HEK293T (cell line): ENCODE measurements at regions not wholly inside any gene's neighbourhood (a gene's known extent, or its start where the extent isn't known, plus 50 kb on each side); places are given as distances from the start of the nearest gene placed in this dataset.

Source experiments
- ARNT ChIP-seq: fragments of 450-650 bp; IDR thresholded peaks from 2 replicates; pipeline ENCODE4 v1.6.1; 2017; ENCODE audit warnings: mild to moderate bottlenecking
- BHLHE40 ChIP-seq: fragments of 450-650 bp; IDR thresholded peaks from 2 replicates; pipeline ENCODE4 v1.6.1; 2016; ENCODE audit warnings: mild to moderate bottlenecking, moderate library complexity, borderline replicate concordance
- CTBP1 ChIP-seq: fragments of 450-650 bp; IDR thresholded peaks from 2 replicates; pipeline ENCODE4 v1.6.1; 2016; ENCODE audit warnings: borderline replicate concordance
- ELF4 ChIP-seq: fragments of 450-650 bp; IDR thresholded peaks from 2 replicates; pipeline ENCODE4 v1.6.1; 2017; ENCODE audit warnings: antibody characterized with exemption
- FOXM1 ChIP-seq: fragments of 450-650 bp; IDR thresholded peaks from 2 replicates; pipeline ENCODE4 v1.6.1; 2017; ENCODE audit warnings: mild to moderate bottlenecking, borderline replicate concordance
- L3MBTL2 ChIP-seq: fragments of 450-650 bp; conservative IDR thresholded peaks from 2 replicates; pipeline ENCODE4 v1.6.1; 2016; ENCODE audit warnings: mild to moderate bottlenecking
- LEF1 ChIP-seq: fragments of 450-650 bp; IDR thresholded peaks from 2 replicates; pipeline ENCODE4 v1.6.1; 2017; ENCODE audit warnings: mild to moderate bottlenecking, borderline replicate concordance
- NFRKB ChIP-seq: fragments of 450-650 bp; IDR thresholded peaks from 2 replicates; pipeline ENCODE4 v1.6.1; 2016; ENCODE audit warnings: mild to moderate bottlenecking, moderate library complexity
- SP1 ChIP-seq: fragments of 450-650 bp; IDR thresholded peaks from 2 replicates; pipeline ENCODE4 v1.6.1; 2017
- SUZ12 ChIP-seq: fragments of 450-650 bp; IDR thresholded peaks from 2 replicates; pipeline ENCODE4 v1.6.1; 2016; ENCODE audit warnings: mild to moderate bottlenecking
- ZNF384 ChIP-seq: fragments of 450-650 bp; IDR thresholded peaks from 2 replicates; pipeline ENCODE4 v1.6.1; 2016

DNA sequence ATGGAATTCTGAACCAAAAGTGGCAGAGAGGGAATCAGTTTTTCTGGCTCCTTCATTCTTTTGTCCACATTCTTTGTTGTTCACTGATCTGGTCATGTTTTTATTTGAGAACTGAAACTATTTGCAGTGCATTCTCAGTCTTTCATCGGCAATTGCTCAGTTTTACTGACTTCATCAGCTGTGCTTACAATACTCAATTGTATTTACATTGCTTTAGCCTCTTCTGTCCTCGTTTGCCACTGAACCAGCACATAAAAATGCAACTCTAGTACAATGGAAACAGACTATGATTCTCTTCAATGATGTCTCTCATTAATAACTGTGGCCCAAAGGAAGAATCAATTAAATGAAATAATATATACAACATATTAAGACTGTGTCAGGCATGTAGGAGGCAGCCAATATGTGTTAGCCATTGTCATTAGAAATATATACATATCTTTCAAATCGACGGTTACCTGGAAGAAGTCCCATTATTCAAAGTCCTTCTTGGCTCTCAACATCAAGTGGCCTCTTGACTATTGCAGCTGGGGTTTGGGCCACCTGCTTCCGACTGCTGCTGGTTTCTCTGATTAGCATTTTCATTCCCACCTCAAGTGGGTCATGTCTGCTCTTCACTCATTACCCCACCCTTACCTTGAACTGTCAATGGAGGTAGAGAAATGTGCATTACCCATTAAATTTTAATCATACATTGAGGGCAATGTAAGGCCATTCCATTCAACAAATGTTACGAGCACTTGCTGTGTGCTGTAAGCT lies 600.1 kb downstream of the INSC start:
- TF ChIP-seq ELF4: no peak
- no peak for TF ChIP-seq FOXM1
- no peak for TF ChIP-seq LEF1
- no peak for TF ChIP-seq NFRKB
- TF ChIP-seq ARNT: no peak
- TF ChIP-seq L3MBTL2: no peak
- TF ChIP-seq SP1: no peak
- no peak for TF ChIP-seq SUZ12
- no peak for TF ChIP-seq BHLHE40
- no peak for TF ChIP-seq CTBP1
- TF ChIP-seq ZNF384: no peak
